Activated T-helper 17 cell treated with anti-CD3 and anti-CD28 coated beads, Interleukin-2, amount 50 U/mL, for 72 hours (primary cell): ENCODE measurements at regions not wholly inside any gene's neighbourhood (a gene's known extent, or its start where the extent isn't known, plus 50 kb on each side); places are given as distances from the start of the nearest gene placed in this dataset.
"Not testable (repeated sequence)": the region's sequence is repeated elsewhere in the genome, so short reads cannot be mapped to it uniquely, and the experiment has no call there.

ENCODE experiments used
- ATAC-seq: fragments of 150-1000 bp; cut with Tn5 transposase; replicated peaks from 2 replicates; pipeline ENCODE4 v1.10.0; 2021; ENCODE audit warnings: mild to moderate bottlenecking, moderate library complexity
- H3K27ac Mint-ChIP-seq: one replicate; pipeline ENCODE4 v1.8.0; 2022; ENCODE audit warnings: mixed read lengths
- H3K27me3 Mint-ChIP-seq: one replicate; pipeline ENCODE4 v1.8.0; 2022; ENCODE audit warnings: mixed read lengths
- H3K36me3 Mint-ChIP-seq: one replicate; pipeline ENCODE4 v1.8.0; 2022; ENCODE audit warnings: low read depth, mild to moderate bottlenecking, mixed read lengths
- H3K4me1 Mint-ChIP-seq: one replicate; pipeline ENCODE4 v1.8.0; 2022; ENCODE audit warnings: mixed read lengths
- H3K4me3 Mint-ChIP-seq: one replicate; pipeline ENCODE4 v1.8.0; 2022; ENCODE audit warnings: mild to moderate bottlenecking, mixed read lengths
- H3K9me3 Mint-ChIP-seq: one replicate; pipeline ENCODE4 v1.8.0; 2022; ENCODE audit warnings: mixed read lengths

- Mint-ChIP-seq H3K4me1 (peaks cover 7% of the 10 kb centered on the region), H3K4me3 (no peak overlapping the region), H3K27me3 (peaks cover 14% of the 10 kb centered on the region), H3K27ac (no peak overlapping the region), H3K9me3 (no peaks in the 10 kb centered on the region), H3K36me3 (no peaks in the 10 kb centered on the region)
- ATAC-seq = no peak
Observed at GRCh38 chr6:140806431-140806830, 1326.3 kb upstream of the GJE1 start.

GRCh38 chr6:140794544-140794943 is 1338.2 kb upstream of the GJE1 start:
- H3K36me3 Mint-ChIP-seq = no peaks in the 10 kb centered on the region
- peaks cover 5% of the 10 kb centered on the region for H3K9me3 Mint-ChIP-seq
- H3K4me3 Mint-ChIP-seq = no peak overlapping the region
- H3K27me3 Mint-ChIP-seq = peaks cover 4% of the 10 kb centered on the region
- ATAC-seq = no peak
- no peaks in the 10 kb centered on the region for H3K4me1 Mint-ChIP-seq
- no peak overlapping the region for H3K27ac Mint-ChIP-seq

GRCh38 chr6:140790109-140790508 is 1342.6 kb upstream of the GJE1 start:
- Mint-ChIP-seq H3K27ac (no peak overlapping the region), H3K27me3 (no peaks in the 10 kb centered on the region), H3K36me3 (no peaks in the 10 kb centered on the region), H3K4me1 (no peaks in the 10 kb centered on the region), H3K4me3 (no peak overlapping the region), H3K9me3 (no peaks in the 10 kb centered on the region)
- ATAC-seq = no peak

GRCh38 chr6:140789466-140789865 is 1343.3 kb upstream of the GJE1 start:
- Mint-ChIP-seq H3K27me3 (no peaks in the 10 kb centered on the region), H3K4me1 (no peaks in the 10 kb centered on the region), H3K4me3 (no peak overlapping the region), H3K9me3 (no peaks in the 10 kb centered on the region), H3K27ac (no peak overlapping the region), H3K36me3 (no peaks in the 10 kb centered on the region)
- ATAC-seq = no peak

- Mint-ChIP-seq H3K4me3 (no peak overlapping the region), H3K4me1 (no peaks in the 10 kb centered on the region), H3K27me3 (no peaks in the 10 kb centered on the region), H3K9me3 (no peaks in the 10 kb centered on the region), H3K36me3 (no peaks in the 10 kb centered on the region), H3K27ac (no peak overlapping the region)
- ATAC-seq = no peak
Observed at GRCh38 chr6:140785926-140786325, 1346.8 kb upstream of the GJE1 start.

GRCh38 chr6:140784573-140784972 is 1348.2 kb upstream of the GJE1 start:
- H3K27ac Mint-ChIP-seq = no peak overlapping the region
- H3K4me1 Mint-ChIP-seq = no peaks in the 10 kb centered on the region
- H3K4me3 Mint-ChIP-seq = no peak overlapping the region
- no peaks in the 10 kb centered on the region for H3K36me3 Mint-ChIP-seq
- ATAC-seq = no peak
- no peaks in the 10 kb centered on the region for H3K27me3 Mint-ChIP-seq
- H3K9me3 Mint-ChIP-seq = no peaks in the 10 kb centered on the region

- H3K27ac Mint-ChIP-seq, ATAC-seq, H3K27me3 Mint-ChIP-seq: not testable (repeated sequence)
Observed at GRCh38 chr6:140783504-140783903, 1349.2 kb upstream of the GJE1 start.

GRCh38 chr6:140782941-140783340 is 1349.8 kb upstream of the GJE1 start:
- ATAC-seq = no peak
- Mint-ChIP-seq H3K9me3 (no peaks in the 10 kb centered on the region), H3K27me3 (no peaks in the 10 kb centered on the region), H3K36me3 (no peaks in the 10 kb centered on the region), H3K4me3 (no peak overlapping the region), H3K27ac (no peak overlapping the region), H3K4me1 (no peaks in the 10 kb centered on the region)

More at GRCh38 chr6:140783504-140783903, 1349.2 kb upstream of the GJE1 start:
- H3K4me3 Mint-ChIP-seq, H3K9me3 Mint-ChIP-seq, H3K36me3 Mint-ChIP-seq, H3K4me1 Mint-ChIP-seq: not testable (repeated sequence)

- Mint-ChIP-seq H3K9me3 (no peaks in the 10 kb centered on the region), H3K4me1 (no peaks in the 10 kb centered on the region), H3K36me3 (no peaks in the 10 kb centered on the region), H3K4me3 (no peak overlapping the region), H3K27me3 (peaks cover 4% of the 10 kb centered on the region), H3K27ac (no peak overlapping the region)
- ATAC-seq = no peak
Observed at GRCh38 chr6:140779991-140780596, 1352.6 kb upstream of the GJE1 start.

- ATAC-seq = no peak
- no peak overlapping the region for H3K4me3 Mint-ChIP-seq
- no peak overlapping the region for H3K27ac Mint-ChIP-seq
- H3K9me3 Mint-ChIP-seq = no peaks in the 10 kb centered on the region
- no peaks in the 10 kb centered on the region for H3K4me1 Mint-ChIP-seq
- peaks cover 4% of the 10 kb centered on the region for H3K27me3 Mint-ChIP-seq
- H3K36me3 Mint-ChIP-seq = no peaks in the 10 kb centered on the region
Observed at GRCh38 chr6:140779341-140779740, 1353.4 kb upstream of the GJE1 start.

- H3K36me3 Mint-ChIP-seq = no peaks in the 10 kb centered on the region
- no peaks in the 10 kb centered on the region for H3K9me3 Mint-ChIP-seq
- H3K4me3 Mint-ChIP-seq = no peak overlapping the region
- no peaks in the 10 kb centered on the region for H3K4me1 Mint-ChIP-seq
- no peak overlapping the region for H3K27ac Mint-ChIP-seq
- no peak for ATAC-seq
- peaks cover 6% of the 10 kb centered on the region for H3K27me3 Mint-ChIP-seq
Observed at GRCh38 chr6:140777780-140778179, 1354.9 kb upstream of the GJE1 start.

GRCh38 chr6:140775061-140775460 is 1357.7 kb upstream of the GJE1 start:
- Mint-ChIP-seq H3K4me1 (no peaks in the 10 kb centered on the region), H3K4me3 (no peak overlapping the region), H3K27ac (no peak overlapping the region), H3K9me3 (no peaks in the 10 kb centered on the region), H3K27me3 (peaks cover 11% of the 10 kb centered on the region), H3K36me3 (no peaks in the 10 kb centered on the region)
- ATAC-seq = no peak

GRCh38 chr6:140774080-140774505 is 1358.6 kb upstream of the GJE1 start:
- no peak overlapping the region for H3K4me3 Mint-ChIP-seq
- H3K27ac Mint-ChIP-seq = no peak overlapping the region
- H3K4me1 Mint-ChIP-seq = no peaks in the 10 kb centered on the region
- H3K9me3 Mint-ChIP-seq = no peaks in the 10 kb centered on the region
- no peaks in the 10 kb centered on the region for H3K36me3 Mint-ChIP-seq
- H3K27me3 Mint-ChIP-seq = peaks cover 15% of the 10 kb centered on the region
- ATAC-seq = peak; percentile 99

- ATAC-seq = no peak
- Mint-ChIP-seq H3K27ac (no peak overlapping the region), H3K36me3 (no peaks in the 10 kb centered on the region), H3K27me3 (peaks cover 15% of the 10 kb centered on the region), H3K4me3 (no peak overlapping the region), H3K9me3 (peaks cover under 1% of the 10 kb centered on the region), H3K4me1 (no peaks in the 10 kb centered on the region)
Observed at GRCh38 chr6:140773276-140773675, 1359.4 kb upstream of the GJE1 start.

- no peak for ATAC-seq
- peaks cover 13% of the 10 kb centered on the region for H3K27me3 Mint-ChIP-seq
- no peaks in the 10 kb centered on the region for H3K36me3 Mint-ChIP-seq
- no peak overlapping the region for H3K27ac Mint-ChIP-seq
- H3K4me1 Mint-ChIP-seq = no peaks in the 10 kb centered on the region
- peaks cover 3% of the 10 kb centered on the region for H3K9me3 Mint-ChIP-seq
- no peak overlapping the region for H3K4me3 Mint-ChIP-seq
Observed at GRCh38 chr6:140772576-140772975, 1360.1 kb upstream of the GJE1 start.

- Mint-ChIP-seq H3K36me3 (no peaks in the 10 kb centered on the region), H3K9me3 (peaks cover 3% of the 10 kb centered on the region), H3K27ac (no peak overlapping the region), H3K4me3 (no peak overlapping the region), H3K4me1 (no peaks in the 10 kb centered on the region), H3K27me3 (peaks cover 14% of the 10 kb centered on the region)
- no peak for ATAC-seq
Observed at GRCh38 chr6:140768133-140768532, 1364.6 kb upstream of the GJE1 start.
